ENCODE measurements at regions not wholly inside any gene's neighbourhood (a gene's known extent, or its start where the extent isn't known, plus 50 kb on each side); places are given as distances from the start of the nearest gene placed in this dataset.

DNA sequence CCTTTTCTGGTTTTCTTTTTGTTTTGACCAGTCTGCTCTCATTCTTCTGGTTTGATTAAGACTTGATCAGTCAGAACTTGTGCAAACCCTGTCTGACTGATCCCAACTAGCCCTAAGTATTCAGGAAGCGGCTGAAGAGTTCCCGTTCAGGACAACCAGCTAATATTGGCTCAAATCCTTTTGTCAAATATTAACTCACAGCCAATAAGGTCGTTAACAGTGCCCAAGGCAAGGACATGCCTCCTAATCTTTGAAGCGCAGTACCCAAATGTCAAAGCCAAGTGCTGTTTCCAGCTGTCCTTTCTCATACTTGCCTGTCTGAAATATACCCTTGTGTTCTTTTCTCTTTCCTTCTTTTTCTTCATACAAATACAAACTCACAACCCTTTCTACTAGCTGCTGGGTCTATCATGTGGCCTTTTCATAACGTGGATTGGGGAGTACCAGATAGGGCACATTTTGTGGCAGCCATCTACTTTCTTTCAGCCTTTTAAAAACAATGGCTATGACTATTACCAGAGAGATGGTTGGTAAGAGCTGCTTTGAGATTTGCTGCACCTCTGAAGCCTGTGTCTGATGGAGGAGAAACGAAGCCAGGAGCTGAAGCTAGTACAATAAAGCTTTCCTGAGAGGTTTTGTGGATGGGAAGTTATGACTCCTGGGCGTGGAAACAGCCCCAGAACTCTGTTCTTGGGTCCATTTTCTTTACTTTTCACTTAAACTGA, 266.4 kb upstream of the ZNF608 start:
- DNase-seq: no peak

DNA sequence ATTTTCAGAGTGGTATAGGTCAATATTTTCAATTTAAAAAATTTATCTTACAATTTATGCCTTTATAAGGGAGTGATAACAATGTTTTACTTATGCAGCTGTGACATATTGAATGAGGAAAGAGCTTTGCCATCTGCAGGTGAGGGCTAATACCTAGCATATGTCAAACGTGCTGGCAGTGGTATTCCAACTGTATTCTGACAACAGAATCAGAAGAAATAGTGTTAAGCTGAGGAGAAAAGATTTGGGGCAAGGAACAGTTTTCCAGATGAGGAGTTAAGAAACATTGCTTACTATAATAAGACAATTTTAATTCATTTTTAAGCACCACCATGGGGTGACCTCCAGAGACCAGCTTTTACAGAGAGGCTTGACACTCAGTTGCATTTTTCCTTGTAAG, 267.8 kb upstream of the ZNF608 start:
- no peak for DNase-seq

DNA sequence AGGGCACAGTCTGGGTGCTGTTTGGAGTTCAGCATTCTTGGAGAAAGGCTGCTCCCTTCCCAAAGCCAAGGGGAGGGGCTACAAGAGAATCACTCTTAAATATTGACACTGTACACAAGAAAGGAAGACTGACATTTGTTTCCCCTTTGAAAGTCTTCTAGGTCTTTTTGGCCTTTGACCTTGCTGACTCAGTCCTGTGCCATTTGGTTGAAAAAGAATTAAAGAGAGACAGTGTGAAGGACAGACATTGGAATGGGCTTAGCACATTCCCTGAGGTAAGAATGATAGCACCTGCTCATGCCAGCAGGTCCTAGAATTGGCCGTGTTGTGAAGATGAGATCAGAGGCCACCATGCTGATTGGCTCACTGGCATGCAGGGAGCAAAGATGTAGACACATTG, 271.4 kb upstream of the ZNF608 start:
- no peak for DNase-seq

DNA sequence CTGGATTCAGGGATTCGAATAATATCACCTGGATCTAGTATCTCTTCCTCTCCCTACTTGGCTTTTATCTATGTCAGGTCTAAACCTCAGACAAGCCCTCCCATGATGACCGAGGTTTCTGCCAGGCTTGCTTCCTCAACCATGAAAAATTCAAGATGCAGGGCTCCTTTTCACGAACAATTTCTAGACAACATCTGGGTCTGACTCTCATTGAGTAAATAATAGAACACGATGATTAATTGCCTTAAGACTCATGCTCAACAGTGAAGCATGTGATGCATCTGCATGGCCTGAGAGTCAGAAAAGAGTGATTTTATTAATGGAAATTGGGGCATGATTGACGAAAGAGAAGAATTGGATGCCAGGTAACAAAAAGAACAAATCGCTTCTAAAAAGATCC, 277.2 kb upstream of the ZNF608 start:
- no peak for DNase-seq

DNA sequence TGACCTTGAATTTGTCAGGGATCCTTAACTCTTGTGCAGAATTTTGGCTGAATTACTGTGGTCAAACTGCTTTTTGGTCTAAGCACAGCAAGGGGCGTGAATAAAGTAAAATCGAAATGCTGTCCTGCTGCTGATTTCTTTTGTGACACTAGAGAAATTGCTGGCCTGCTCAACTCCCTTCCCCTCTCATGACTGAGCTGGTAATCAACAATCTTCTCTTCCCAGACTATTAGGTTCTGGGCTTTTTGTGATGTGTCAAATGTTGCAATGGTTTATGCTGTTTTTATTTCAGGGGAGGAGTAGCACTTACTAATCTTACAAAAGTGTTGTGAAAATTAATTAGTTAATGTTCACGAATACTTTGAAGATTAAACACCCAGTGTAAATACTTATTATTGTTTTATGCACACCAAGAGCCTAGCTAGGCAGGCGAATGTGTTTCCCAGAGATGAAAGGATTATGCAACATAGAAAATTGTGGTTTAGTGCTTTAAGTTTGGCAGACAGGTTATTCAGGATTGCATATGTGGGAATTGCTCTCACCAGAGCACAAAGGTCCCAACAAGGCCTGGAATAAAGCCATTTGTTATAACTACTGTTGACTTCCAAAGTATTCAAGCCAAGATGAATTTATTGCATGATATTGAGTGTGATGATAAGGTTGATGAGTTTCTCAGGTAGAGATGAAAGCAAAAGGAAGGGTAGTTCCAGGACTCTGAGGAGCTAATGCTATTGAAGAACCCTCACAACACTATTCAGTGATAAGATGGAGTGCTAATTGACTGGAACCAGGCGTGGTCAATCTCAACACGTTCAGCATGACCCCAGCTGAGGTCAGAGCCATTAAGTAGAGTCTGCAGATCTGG, 280.7 kb upstream of the ZNF608 start:
- no peak for DNase-seq

DNA sequence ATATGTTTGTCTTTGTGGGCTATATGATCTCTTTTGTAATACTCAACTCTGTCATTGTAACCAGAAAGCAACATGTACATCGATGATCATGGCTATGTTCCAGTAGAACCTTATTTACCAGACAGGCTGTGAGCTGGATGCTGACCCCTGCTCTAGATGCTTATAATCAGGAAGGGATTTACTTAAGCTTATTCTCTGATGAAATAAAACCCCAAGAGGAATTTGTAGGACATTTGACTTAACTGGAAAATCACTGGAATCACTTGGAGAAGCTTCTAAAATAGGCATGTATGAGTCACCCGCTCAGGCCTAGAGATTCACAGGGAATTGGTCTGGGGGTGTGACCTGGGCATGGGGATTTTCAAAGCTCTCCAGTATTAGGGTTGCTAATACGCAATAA, 285.8 kb upstream of the ZNF608 start:
- no peak for DNase-seq

DNA sequence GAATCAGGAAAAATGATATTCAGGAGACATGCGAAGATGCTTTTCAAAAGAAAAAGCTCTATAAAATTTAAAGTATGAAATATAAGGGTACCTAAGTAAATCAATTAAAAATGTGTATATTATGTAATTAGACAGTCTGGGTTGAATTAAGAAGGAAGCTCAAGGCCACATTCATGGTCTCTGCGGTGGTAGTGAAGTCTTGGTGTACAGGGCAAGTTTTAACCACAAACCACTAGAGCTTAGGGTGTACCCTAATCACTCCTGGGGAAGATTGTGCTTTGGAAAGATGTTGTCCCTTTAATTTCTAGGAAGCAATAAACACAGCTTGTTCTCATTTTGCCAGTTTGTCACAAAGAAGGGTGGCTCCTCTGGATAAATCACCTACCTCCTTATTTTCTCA, 287.2 kb upstream of the ZNF608 start:
- DNase-seq: no peak

DNA sequence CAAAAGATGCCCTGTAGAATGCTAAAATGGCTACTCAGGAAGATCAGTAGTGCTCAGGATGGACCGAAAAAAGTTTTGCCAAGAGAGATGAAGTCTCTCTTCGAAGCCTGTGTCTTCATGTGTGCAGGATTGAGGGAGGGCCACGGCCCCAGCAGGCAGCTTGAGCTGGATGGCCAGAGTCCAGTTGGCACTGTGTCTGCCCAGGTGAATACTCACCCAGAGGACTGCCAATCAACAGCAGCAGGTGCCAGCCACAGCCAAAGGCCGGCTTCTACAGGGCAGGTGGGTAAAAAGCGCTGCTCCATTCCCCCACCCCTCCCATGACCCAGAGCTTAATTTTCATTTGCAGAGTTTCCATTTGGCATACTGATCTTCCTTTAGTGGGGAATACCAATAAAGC, 287.9 kb upstream of the ZNF608 start:
- DNase-seq: no peak

DNA sequence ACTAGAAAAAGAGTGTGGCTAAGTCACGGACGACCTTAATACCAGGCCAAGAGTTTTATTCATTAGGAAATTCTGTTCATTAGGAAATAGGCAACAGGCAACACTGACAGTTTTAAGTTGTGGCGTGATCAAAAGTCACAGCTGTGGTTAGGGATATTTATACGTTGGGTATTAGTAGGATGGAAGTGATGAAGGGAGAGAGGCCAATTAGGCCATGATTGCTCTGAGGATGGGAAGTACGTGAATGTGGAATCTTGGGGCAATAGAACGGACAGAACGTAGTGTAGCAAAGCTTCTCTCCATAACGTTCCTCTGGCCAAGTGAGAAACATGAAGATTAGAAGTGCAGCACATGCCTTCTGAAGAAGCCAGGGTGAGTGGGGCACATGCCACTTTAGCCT, 290.1 kb upstream of the ZNF608 start:
- DNase-seq: no peak

DNA sequence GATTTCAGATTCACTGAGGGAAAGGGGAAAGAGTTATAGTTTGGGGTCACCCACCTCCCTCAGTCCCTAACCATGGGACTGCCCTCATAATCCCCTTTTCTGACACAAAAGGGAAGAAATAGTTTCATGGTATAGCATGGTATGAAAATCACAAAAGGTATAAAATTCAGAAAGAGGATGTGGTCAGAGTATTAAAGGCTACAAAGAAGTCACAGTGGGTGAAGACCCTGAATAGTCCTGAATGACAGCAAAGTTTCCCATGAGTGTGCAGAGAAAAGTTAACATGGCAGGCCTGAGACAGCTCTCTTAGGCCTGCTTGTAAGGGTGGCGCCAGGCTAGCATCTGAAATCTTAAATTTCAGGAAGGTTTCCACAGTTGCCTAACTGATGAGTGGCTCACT, 290.6 kb upstream of the ZNF608 start:
- no peak for DNase-seq

DNA sequence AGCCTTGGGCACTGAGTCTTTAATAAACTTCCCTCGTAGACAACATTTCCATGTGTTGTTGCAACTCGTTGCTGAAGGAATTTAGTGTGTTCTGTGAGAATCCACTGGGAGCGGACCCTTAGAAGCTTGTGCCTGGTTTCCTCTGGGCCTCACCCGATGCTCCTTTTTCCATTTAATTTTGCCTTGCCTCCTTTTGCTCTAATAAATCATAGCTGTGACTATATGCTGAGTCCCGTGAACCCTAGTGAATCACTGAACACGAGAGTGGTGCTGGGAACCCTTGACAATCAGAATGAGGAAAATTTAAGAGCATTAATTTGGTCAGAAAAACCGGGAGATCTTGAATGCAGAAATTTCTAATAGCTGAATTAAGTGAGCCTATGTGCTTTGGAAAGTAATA, 291.1 kb upstream of the ZNF608 start:
- no peak for DNase-seq

DNA sequence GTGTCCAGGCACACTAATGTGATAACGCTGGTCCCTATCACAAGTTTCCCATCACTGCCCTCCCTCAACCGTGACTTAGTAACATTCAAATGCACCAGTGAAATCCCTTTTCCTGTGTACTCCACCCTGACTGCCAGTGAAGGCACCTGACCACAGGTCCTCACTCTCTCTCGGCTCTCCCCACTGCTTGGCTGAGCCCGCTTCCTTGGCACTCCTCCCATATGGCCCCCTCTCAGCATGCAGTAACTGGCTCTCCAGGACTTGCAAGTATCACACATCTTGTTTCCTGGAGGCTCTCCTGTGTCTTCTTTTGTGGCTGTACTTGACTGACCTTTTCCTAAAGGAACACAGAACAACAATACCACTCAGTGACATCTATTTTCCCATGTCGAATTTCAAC, 292.0 kb upstream of the ZNF608 start:
- no peak for DNase-seq

DNA sequence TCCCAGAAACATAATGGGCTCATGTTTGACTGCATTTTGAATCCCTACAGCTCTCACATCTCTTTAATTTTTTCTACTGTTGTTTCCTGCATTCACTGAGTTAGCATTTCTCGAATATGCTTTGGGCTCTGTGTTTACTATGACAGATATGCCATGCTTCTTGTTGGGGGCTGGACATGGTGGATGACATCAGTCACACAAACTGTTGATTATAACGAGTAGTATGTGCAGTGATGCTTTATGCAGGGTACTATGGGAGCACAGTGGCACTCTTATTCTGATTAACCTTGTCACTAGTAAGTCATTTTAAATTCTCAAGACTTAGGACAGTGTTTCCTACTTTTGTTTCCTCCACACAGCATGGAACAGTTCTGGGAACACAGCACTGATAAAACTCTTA, 295.4 kb upstream of the ZNF608 start:
- DNase-seq: no peak

DNA sequence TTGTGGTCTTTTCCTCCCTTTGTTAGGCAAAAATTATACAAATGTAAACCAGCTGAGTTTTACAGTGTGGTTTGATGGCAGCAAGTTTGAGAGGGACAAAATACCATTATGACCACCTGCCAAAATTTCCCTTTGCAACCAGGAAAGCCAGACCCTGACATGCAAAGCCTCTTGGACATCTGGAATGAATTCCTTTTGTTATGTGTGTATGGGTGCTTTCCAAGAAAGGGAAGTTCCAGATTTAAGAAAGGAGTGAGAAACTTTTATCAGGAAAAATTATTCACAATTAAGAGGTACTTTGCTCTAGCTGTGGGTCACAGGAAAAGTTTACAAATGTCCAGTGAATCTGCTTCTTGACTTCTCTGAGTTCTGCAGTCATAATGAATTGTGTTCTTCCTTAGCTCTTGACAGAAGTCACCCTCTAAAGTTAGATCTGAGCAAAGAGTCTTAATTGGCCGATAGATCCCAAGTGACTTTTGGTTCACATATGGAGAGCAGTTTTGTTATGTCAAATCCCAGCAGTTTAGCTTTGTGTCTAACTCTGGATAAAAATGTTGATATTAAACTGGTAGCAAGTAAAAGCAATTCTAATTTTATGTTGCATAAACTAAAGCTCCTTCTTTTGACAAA, 295.9 kb upstream of the ZNF608 start:
- DNase-seq: no peak

DNA sequence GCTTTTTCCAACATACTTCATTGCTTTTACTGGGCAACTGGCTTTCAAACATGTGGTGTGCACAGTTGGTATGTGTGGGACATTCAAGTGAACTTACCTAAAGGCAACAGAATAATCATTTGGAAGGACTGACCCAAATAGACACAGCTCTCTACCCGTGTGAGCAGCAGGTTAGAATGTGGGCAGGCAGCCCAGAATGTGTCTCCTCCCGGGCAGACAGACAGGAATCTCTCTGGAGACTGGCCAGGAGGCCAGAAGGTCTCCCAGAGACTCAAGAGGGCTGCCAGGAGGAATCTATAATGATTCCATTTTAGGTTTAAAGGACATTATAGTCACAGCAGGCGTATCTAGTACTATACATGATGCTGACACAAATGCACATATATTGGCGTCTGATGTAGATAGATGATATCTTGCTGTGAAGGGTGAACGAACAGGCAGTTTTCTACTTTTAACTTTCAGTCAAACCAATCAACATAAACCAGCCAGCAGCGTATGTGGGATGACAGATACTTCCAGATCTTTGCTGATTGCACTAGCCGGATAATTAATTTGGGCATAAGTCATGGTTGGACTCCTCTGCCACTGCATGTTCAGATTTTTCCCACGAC, 297.4 kb upstream of the ZNF608 start:
- DNase-seq: no peak

DNA sequence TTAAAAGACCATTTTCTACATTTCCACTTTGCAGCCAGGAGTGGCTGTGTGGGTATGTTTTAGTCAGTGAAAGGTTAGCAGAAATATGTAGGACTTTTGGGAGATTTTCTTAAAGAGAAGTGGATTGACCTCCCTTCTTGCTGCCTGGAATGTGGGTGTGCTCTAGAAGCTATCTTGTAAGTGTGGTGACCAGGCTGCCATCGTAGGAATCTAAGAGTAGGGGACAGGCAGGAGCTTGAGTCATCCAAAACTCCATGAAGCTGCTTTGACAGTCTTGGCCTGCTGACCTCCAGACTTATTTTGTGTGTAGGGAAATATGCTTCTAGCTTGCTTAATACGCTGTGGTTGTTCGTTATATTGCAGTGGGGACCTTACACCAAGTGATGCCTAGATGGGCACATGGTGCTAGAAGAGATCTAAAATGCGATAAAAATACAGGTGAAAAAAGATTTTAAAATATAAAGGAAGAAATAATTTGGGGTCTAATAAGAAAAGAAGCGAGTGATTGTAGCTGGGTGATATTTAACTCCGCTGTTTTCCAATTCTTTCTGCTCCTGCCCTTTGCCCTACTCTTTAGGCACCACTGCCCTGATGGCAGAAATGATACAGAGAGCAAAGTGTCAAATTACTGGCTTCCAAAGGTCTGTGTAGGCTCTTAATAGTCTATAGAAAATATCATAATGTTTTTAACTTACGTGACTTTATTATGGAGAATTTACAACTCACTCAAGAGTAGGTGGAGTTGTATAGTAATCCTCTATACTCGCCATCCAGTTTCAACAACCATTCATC, 298.2 kb upstream of the ZNF608 start:
- no peak for DNase-seq

DNA sequence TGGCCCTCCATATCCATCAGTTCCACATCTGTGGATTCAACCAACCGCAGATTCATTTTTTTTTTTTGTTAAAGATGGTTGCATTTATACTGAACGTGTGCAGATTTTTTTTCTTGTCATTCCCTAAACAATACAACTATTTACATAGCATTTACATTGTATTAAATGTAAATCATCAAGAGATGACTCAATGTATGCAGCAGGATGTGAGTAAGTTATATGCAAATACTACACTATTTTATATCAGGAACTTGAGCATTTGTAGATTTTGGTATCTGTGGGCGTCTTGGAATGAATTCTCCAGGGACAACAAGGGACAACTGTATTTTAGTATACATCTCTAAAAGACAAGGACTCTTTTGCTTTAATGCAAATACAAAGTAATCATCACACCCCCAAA, 299.2 kb upstream of the ZNF608 start:
- DNase-seq: no peak

DNA sequence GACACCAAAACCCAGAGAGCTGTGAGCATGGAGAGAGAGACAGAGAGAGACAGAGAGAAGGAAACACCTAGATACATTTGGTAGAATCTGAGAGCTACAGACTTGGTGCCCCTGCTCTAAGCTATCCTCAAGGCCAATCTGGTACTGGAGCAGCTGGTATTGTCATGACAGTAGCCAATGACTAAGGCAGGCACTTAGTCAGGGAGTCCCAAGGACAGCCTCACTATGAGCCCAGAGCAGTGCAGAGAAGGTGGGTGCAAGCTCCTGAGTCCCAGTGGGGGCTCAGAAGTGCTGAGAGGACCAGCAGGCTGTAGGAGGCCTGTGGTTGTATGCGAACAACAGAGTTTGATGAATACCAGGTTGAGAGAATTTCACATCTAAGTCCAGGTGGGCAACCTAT, 300.4 kb upstream of the ZNF608 start:
- no peak for DNase-seq

DNA sequence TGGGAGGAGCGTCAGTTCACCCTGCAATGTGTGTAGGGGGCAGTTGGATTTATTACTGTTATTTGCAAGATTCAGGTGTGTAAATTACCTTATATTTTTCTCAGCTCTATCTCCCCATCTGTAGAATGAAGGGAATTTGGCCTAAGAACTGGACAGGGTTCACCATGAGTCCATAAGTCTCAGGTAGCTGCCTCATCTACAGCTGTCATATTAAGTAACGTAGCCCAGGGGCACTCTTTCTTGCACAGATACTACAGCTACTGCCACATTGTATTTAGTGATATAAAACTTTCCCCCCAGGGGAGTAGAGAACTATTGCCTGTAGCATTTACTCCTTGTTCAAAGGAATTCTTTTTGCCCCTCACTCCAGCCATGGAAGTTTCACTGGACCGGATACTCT, 301.4 kb upstream of the ZNF608 start:
- DNase-seq: no peak

DNA sequence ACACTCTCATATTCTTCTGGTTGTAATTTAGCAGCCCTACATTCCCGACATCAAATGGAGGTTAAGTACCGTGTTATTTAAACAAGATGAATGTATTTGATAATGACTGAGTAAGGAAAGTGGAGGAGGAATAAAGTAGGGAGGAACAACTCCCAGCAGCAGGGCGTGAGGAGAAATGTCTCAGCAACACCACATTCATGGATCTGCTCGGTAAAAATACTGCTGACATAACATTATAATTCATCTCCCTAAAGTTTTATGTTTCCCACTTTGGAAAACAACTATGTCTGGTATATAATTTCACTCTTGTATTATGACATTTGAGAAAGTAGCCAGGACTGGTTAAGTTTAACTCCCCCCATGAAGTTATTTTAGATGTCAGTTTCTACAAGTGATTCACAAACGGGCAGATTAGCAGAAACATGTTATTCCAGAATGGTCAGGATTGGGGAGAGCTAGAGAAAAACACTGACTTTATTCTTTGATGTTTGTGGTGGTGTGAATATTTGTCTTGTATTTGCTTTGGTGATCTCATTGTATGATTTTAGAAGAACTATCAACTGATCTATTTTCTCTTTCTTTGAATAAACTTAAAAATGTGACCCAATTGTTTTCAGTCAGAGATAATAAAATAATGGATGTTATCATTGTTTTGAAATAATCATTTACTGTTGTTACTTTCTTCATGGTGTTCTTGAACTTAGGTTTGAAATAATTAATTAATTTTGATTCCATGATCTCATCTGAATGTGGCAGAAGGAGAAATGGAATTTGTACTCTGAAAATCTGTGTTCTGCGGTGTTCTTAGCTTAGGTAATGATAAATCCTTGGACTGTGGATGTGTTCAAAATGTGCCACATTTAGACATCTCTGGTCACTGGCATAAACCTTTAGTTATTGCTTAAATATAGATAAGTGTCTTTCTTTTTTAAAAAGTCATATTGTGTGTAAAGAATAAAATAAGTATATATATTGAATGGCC, 303.6 kb upstream of the ZNF608 start:
- DNase-seq: no peak

DNA sequence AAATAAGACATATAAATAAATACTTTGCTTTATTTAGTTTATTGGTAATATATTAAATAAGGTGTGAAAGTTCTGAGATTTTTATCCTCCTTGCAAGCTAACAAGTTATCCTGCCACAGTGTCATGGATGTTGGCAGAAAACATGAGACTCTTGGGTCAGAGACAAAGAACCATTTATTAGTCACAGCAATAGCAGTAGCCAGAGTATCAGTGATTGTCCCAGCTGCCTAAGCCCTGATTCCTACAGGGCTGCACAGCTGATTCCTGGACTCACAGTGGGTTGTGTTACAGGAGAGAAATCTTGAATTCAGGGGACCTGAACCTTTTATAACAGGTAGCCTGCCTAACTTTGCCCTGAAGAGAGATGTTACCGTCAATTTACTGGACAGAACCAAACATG, 304.5 kb upstream of the ZNF608 start:
- DNase-seq: no peak

DNA sequence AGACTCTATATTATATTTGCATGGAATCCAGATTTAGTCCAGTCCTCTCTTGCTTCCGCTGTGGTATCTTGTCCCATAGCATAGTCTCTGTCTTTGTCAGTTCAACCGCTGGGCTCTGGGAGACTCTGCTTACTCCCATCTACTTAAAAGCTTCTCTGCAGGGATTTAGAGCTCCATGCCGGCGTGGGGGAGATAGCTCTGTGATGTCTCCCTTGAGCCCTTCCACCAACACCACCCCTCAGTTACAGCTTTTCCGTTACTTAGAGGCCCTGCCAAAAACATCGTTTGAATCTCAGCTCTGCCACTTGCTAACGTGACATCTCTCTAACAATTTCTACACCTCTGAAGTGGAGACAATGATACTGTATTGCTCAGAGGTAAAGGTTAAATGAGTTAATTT, 306.1 kb upstream of the ZNF608 start:
- no peak for DNase-seq

Measured in KG1 (cell line).